ENCODE measurements at regions not wholly inside any gene's neighbourhood (a gene's known extent, or its start where the extent isn't known, plus 50 kb on each side); places are given as distances from the start of the nearest gene placed in this dataset.
"Not testable (repeated sequence)": the region's sequence is repeated elsewhere in the genome, so short reads cannot be mapped to it uniquely, and the experiment has no call there.

- CTCF ChIA-PET, result interaction anchor here (0.5 to 1.0 kb wide), 2 partner anchors 88 to 142 kb away, joined by 5 to 10 read pairs; no protein-coding TSS in a partner anchor
- intact Hi-C loops (cut with micrococcal nuclease; ENCODE audit: unreplicated experiment), result no loop called here
- DNase-seq, result no peak
- no peak overlapping the region for H3K27ac Mint-ChIP-seq (ENCODE audit: unreplicated experiment)
- no peaks in the 10 kb centered on the region for H3K9me3 Mint-ChIP-seq (ENCODE audit: low read depth, unreplicated experiment)
- peaks cover 32% of the 10 kb centered on the region for H3K4me1 Mint-ChIP-seq (ENCODE audit: low read depth, unreplicated experiment)
- H3K27me3 Mint-ChIP-seq (ENCODE audit: unreplicated experiment), result peaks cover 30% of the 10 kb centered on the region
- TF ChIP-seq, protein P1, sequence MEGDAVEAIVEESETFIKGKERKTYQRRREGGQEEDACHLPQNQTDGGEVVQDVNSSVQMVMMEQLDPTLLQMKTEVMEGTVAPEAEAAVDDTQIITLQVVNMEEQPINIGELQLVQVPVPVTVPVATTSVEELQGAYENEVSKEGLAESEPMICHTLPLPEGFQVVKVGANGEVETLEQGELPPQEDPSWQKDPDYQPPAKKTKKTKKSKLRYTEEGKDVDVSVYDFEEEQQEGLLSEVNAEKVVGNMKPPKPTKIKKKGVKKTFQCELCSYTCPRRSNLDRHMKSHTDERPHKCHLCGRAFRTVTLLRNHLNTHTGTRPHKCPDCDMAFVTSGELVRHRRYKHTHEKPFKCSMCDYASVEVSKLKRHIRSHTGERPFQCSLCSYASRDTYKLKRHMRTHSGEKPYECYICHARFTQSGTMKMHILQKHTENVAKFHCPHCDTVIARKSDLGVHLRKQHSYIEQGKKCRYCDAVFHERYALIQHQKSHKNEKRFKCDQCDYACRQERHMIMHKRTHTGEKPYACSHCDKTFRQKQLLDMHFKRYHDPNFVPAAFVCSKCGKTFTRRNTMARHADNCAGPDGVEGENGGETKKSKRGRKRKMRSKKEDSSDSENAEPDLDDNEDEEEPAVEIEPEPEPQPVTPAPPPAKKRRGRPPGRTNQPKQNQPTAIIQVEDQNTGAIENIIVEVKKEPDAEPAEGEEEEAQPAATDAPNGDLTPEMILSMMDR (IDR thresholded peaks at IDR 0.05; ENCODE audit: unreplicated experiment), result no peak
- no peak overlapping the region for H3K4me3 Mint-ChIP-seq (ENCODE audit: low read depth, unreplicated experiment)
- BruUV-seq (replicated peaks), result no TSS peak
- H3K36me3 Mint-ChIP-seq (ENCODE audit: insufficient read depth, unreplicated experiment), result no peaks in the 10 kb centered on the region
These were observed 160.6 kb upstream of the IQSEC1 start for GRCh38 chr3:13233487-13234485.

DNA sequence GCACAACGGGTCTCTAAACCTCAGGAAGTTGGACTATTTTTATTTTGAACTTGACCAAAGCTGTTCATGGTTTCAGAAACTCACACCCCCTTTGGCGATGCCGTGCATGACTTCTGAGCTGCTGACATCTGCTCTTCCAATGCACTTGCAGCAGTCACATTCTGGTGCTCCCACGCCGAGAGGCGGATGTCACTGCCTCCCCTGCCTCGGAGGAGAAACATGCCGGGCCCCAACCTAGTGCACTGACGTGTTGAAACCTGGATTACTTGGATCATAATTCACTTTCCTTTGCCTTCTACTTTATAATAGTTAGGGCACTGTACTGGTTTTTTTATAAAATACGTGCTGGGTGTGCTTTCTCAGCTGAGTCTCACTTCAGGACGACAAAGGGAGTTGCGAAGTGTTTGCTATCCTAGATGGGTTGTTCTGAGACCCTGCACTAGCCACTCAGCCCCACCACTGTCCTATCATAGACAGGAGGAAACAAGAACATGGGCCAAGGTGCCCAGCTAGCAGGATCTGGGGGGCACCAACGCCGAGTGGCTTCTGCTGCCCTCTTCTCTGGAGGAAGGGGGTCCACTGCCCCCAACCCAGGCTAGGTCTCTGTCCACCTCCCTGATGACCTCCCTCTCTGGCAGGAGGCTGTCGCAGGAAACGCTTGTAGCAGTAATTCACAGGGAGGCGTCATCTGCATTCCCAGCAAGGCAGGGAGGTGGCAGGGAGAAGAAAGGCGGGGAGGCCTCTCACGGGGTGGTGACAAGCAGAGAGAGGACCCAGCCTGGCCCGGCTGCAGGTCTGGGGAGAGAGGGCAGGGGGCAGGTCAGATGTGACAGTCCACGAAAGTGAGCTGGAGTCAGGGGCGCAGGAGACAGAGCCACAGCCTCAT is 158.8 kb upstream of the IQSEC1 start:
- TF ChIP-seq, protein P1 (IDR thresholded peaks at IDR 0.05; ENCODE audit: unreplicated experiment), result no peak
- Mint-ChIP-seq H3K27ac (ENCODE audit: unreplicated experiment) (no peak overlapping the region), H3K27me3 (ENCODE audit: unreplicated experiment) (peaks cover 18% of the 10 kb centered on the region), H3K36me3 (ENCODE audit: insufficient read depth, unreplicated experiment) (no peaks in the 10 kb centered on the region), H3K4me3 (ENCODE audit: low read depth, unreplicated experiment) (no peak overlapping the region), H3K4me1 (ENCODE audit: low read depth, unreplicated experiment) (peaks cover 32% of the 10 kb centered on the region), H3K9me3 (ENCODE audit: low read depth, unreplicated experiment) (no peaks in the 10 kb centered on the region)
- CTCF ChIA-PET, result no interaction called here
- DNase-seq, result no peak
- no TSS peak for BruUV-seq (replicated peaks)
- intact Hi-C loops (cut with micrococcal nuclease; ENCODE audit: unreplicated experiment), result no loop called here

DNA sequence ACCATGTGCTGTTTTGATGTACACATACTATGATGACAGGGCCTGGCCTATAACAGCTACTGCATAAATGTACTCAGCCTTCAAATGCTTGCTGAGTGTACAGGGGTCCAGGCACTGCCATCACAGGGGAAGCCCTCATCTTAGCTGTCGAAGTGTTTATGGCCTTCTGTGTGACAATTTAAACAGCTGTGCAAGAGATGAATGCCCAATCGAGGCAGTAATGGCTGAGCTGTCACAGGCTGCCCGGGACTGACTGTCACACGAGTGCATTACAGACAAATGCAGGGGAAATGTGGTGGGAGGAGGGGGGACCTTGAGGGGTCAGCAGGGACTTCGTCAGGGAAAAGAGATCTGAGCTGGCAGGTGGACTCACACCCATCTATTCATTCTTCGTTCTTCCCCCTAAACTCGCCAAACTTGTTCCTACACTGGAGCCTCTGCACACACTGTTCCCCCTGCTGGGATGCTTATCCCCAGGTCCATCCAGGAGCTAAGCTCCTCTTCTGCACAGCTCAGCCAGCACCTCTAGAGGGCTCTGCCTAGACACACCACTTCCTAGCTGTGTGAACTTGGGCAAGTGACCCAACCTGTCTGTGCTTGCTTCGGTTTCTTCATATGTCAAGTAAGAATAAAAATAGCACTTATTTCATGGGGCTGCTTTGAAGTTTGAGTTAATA is 156.2 kb upstream of the IQSEC1 start:
- H3K36me3 Mint-ChIP-seq (ENCODE audit: insufficient read depth, unreplicated experiment), result no peaks in the 10 kb centered on the region
- TF ChIP-seq, protein P1 (IDR thresholded peaks at IDR 0.05; ENCODE audit: unreplicated experiment), result no peak
- no peak overlapping the region for H3K27ac Mint-ChIP-seq (ENCODE audit: unreplicated experiment)
- no peak overlapping the region for H3K4me3 Mint-ChIP-seq (ENCODE audit: low read depth, unreplicated experiment)
- DNase-seq, result peak; percentile 61
- intact Hi-C loops (cut with micrococcal nuclease; ENCODE audit: unreplicated experiment), result no loop called here
- H3K4me1 Mint-ChIP-seq (ENCODE audit: low read depth, unreplicated experiment), result peaks cover 17% of the 10 kb centered on the region
- no peaks in the 10 kb centered on the region for H3K9me3 Mint-ChIP-seq (ENCODE audit: low read depth, unreplicated experiment)
- peaks cover 18% of the 10 kb centered on the region for H3K27me3 Mint-ChIP-seq (ENCODE audit: unreplicated experiment)
- CTCF ChIA-PET, result interaction anchor here (1.0 to 1.3 kb wide), 2 partner anchors 53 to 137 kb away, joined by 4 to 5 read pairs; no protein-coding TSS in a partner anchor
- no TSS peak for BruUV-seq (replicated peaks)

GRCh38 chr3:13228584-13228983 is 155.4 kb upstream of the IQSEC1 start:
- H3K4me3 Mint-ChIP-seq (ENCODE audit: low read depth, unreplicated experiment), result no peak overlapping the region
- TF ChIP-seq, protein P1 (IDR thresholded peaks at IDR 0.05; ENCODE audit: unreplicated experiment), result no peak
- peaks cover 10% of the 10 kb centered on the region for H3K27me3 Mint-ChIP-seq (ENCODE audit: unreplicated experiment)
- no peak overlapping the region for H3K27ac Mint-ChIP-seq (ENCODE audit: unreplicated experiment)
- CTCF ChIA-PET, result no interaction called here
- BruUV-seq (replicated peaks), result no TSS peak
- no peaks in the 10 kb centered on the region for H3K9me3 Mint-ChIP-seq (ENCODE audit: low read depth, unreplicated experiment)
- intact Hi-C loops (cut with micrococcal nuclease; ENCODE audit: unreplicated experiment), result no loop called here
- peaks cover 8% of the 10 kb centered on the region for H3K4me1 Mint-ChIP-seq (ENCODE audit: low read depth, unreplicated experiment)
- H3K36me3 Mint-ChIP-seq (ENCODE audit: insufficient read depth, unreplicated experiment), result no peaks in the 10 kb centered on the region
- no peak for DNase-seq

DNA sequence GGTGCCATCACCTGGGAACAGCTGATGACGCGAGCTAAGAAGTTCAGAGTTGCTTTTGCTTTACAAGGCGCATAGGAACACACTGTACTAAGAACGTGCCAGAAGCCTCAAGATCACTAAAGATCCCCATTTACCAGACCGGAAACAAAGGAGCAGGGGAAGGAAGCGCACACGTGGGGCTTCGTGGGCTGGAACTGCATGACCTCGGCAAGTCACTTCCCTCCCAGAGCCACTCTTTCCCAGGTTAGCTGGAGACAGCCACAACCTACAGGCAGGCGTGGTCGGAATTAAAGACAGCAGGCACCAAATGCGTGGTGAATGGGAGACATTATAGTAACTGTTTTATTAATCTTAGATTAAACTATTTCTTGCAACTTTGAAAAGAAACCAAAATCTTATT is 154.9 kb upstream of the IQSEC1 start:
- DNase-seq; intact Hi-C loops (cut with micrococcal nuclease; ENCODE audit: unreplicated experiment); H3K27me3 Mint-ChIP-seq (ENCODE audit: unreplicated experiment); H3K4me3 Mint-ChIP-seq (ENCODE audit: low read depth, unreplicated experiment); H3K9me3 Mint-ChIP-seq (ENCODE audit: low read depth, unreplicated experiment); H3K4me1 Mint-ChIP-seq (ENCODE audit: low read depth, unreplicated experiment); H3K36me3 Mint-ChIP-seq (ENCODE audit: insufficient read depth, unreplicated experiment); H3K27ac Mint-ChIP-seq (ENCODE audit: unreplicated experiment); BruUV-seq (replicated peaks): not testable (repeated sequence)
- CTCF ChIA-PET, result interaction anchor here (0.7 kb wide), 1 partner anchor 10 kb away, joined by 3 read pairs; no protein-coding TSS in a partner anchor
